HG03558 (cell line): ENCODE measurements at regions not wholly inside any gene's neighbourhood (a gene's known extent, or its start where the extent isn't known, plus 50 kb on each side); places are given as distances from the start of the nearest gene placed in this dataset.
"Not testable (repeated sequence)": the region's sequence is repeated elsewhere in the genome, so short reads cannot be mapped to it uniquely, and the experiment has no call there.

Experiments used
- ATAC-seq: cut with Tn5 transposase; IDR thresholded peaks from one replicate; pipeline ENCODE4 v1.9.1; 2021; ENCODE audit warnings: moderate number of reproducible peaks; ENCODE audit not compliant: unreplicated experiment; ENCODE audit errors: extremely low read depth

DNA sequence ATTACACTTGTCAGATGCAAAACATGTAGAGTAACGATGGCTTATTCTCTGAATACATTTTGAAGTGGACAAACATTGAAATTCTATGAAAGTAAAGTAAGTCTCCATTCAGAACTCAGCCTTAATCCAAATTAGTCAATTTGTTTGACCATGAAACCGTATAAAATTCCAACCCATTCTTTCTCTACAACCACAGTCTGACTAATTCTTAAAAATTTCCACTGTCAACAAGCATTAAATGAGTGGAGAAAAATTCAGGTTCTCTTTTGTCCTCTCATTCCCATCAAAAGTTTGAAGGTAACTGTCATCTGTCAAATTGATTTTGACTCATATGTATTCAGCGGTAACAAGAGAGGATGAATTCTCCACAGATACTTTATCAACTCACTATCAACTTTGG is 1031.5 kb downstream of the SORCS1 start:
- no peak for ATAC-seq

GRCh38 chr10:106114656-106115186 is 1049.8 kb downstream of the SORCS1 start:
- no peak for ATAC-seq

DNA sequence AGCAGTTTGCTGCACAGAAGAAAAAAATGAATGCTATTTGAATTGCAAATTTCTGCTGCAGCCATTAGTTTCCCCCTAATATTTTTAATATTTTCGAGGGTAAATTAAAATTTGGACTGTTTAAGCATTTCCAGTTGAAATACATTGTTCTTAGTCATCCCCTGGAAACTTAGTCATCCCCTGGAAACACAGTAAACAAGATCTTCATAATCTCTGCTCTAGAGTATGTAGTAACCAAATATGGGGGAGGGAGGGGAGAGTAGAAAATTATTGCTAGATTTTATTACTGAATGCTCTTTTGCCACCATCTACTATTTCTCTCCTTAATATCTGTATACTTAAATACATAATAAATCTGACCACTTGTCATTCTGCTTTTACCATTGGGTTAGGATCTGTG is 1053.3 kb downstream of the SORCS1 start:
- ATAC-seq, result no peak

DNA sequence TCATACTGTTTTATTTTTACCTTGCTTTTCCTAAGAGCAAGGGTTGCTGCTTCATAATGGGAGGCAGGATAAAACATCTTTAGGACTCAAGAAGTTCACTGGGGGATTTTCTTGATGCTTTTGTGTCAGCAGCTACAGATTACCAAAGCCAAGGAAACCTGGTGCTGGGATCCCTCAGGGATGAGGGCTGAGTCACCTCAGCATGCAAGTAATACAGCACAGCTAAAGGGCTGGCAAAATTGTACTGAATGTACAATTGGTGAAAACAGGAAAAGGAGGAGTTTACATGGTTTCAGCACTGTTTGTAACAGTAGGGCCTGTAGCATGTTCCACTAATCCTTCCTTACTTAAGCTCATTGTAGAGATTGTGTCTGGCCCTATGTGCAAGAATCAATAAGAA is 1056.8 kb downstream of the SORCS1 start:
- ATAC-seq, result no peak

- ATAC-seq, result no peak
Measured at GRCh38 chr10:106106114-106106513, 1058.4 kb downstream of the SORCS1 start.

DNA sequence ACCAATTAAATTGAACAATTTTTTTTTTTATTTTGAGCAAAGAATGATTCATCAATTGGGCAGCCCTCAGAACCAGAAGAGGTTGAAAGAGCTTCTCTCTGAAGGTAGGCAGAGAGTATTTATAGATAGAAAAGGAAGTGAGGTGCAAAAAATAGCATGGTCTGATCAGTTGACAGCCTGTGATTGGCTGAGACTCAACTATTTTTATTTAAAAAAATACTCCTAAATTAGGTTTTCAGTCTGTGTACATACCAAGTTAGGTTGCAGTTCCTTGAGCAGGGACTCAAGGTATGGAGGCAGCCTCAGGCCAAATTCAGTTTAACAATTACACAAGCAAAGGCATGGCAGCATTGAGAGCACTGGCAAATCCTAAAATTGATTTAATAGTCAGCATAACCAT is 1074.7 kb downstream of the SORCS1 start:
- no peak for ATAC-seq

GRCh38 chr10:106086391-106086790 is 1078.1 kb downstream of the SORCS1 start:
- no peak for ATAC-seq

DNA sequence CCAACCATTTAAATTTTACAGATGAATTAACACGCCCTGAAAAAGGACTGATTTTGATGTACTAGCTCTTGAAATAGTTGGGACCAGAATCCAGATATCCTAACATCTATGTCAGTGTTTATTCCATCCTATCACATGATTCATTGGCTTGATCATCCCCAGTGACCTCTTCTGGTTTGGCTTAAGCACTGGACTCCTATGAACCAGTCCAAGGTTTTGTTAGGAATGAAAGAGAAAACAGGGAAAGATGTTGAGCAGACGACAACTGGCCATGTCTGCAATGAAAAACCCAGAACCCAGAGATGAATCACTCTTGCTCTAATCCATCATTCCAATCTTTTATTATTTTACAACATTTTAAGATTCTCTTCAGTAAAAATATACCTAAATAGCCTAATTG is 1080.9 kb downstream of the SORCS1 start:
- no peak for ATAC-seq

DNA sequence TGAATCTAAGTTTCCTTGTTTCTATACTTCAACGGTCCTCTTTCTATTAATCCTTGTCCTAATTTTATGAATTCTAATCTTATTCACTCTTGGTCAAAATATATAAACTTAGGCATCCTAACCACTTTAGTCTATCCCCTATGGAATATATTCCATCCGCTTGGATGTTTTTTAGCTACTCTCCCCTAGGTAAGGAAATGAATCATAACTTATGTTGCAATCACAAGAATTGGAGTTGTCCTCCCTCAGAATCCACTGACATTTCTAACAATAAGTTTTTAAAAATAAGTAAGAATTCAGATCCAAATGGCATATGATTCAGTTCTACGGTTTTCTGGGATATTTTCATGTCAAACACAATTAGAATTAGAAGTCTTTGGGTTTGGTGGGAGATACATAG is 1081.6 kb downstream of the SORCS1 start:
- no peak for ATAC-seq

DNA sequence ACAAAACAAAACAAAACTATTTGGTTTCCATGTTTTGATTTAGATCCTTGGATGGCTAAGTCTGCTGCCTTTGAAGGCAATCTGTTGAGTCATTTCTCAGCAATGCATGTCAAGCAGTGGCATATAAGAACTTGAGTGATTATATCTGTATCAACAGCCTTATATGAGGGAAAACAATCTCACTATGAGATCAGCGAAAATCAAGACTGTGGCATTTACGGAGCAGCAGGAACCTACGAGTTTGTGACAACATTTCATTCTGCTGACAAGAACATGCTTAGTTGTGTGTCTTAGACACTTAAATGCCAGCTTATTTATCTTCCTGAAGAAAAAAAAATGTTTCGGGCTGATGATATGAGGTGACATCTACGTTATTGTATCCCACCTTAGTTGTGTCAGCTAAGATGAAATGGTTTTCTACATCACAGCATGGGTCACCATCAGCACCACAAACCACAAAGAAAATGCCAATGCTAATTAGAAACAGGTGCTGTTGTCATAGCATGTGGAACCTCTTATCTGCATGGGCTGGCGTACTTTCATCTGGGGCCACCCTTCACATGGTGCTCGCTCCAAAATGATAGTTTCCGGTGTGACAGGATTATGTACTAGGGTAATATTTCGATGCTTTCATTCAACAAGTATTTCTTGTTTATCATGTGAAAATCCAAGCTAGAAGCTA is 1085.5 kb downstream of the SORCS1 start:
- ATAC-seq, result no peak

DNA sequence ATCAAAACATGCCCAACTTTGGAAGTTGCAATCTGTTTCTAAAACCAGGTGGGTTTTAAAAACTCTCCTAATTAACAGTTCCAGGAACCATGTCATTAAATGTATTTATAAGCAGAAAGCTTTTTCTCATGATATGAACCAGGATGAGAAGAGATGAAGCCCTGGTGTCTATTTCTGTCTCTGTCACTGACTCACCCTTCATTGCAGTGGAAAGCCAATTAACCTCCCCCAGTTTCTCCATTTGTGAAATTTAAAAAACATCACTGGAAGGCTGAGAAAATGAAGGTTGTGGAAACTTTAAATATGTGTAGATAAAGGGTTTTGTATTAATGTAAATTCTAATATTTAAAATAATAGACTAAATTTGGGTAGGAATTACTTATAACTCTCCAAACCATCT is 1088.0 kb downstream of the SORCS1 start:
- no peak for ATAC-seq

GRCh38 chr10:106053061-106053460 is 1111.4 kb downstream of the SORCS1 start:
- ATAC-seq, result no peak

DNA sequence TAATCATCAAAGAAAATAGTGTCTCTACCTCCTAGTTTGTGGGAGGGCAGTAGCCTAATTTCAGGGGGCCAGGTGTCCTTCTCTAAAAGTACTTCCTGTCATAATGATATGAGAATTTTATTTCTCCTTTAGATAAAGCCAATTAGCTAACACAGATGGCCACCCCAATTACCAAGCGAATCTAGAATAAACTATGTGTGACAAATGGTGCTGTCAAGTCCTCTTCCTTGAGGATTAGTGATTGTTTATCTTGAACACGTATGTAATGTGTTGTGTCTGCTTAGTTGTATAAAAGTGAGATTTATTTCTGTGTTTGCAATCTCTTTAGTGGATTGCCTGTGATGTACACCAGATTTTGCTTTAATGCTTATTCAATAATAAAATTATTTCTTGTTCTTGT is 1120.0 kb downstream of the SORCS1 start:
- ATAC-seq, result no peak

- no peak for ATAC-seq
Measured at GRCh38 chr10:106043863-106044262, 1120.6 kb downstream of the SORCS1 start.

GRCh38 chr10:106038246-106038645 is 1126.3 kb downstream of the SORCS1 start:
- ATAC-seq, result no peak

DNA sequence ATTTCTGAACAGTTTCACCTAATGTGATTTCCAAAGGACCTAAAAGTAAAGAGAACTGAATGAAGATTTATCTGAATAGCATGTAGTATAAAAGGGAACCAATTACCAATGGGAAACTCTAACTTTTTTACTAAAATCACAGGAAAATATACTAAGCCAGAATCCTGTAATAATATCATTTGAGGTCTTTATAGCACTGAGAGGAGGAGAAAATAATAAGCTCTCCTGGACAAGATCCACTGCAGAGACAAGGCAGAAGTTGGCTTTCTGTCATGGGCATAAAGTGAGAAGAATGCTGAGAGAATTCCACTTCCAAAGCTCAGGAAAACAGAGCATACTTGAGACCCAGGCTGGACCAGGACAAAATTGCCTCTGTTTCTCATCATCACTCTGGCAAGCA is 1131.4 kb downstream of the SORCS1 start:
- no peak for ATAC-seq

- no peak for ATAC-seq
Measured at GRCh38 chr10:106032450-106033002, 1132.0 kb downstream of the SORCS1 start.

- ATAC-seq, result no peak
Measured at GRCh38 chr10:106027240-106027639, 1137.3 kb downstream of the SORCS1 start.

GRCh38 chr10:106025208-106025811 is 1139.2 kb downstream of the SORCS1 start:
- no peak for ATAC-seq

DNA sequence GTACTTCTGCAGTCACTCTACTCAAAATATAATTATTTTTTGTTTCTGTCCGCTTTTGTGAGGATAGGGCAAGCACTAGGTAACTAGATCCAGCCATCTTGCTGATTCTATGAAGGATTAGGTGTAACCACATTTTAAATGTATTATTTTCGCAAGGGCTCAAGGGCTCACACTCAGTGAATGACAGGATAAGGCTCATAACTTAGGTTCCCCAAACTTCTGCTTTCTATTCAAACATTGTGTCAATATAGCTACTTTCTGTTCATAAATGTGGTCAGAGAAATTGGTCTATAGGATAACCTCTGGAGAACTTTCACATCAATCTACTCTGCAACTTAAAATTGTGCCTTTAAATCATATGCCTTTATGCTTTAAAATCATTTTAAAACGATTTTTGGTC is 1141.2 kb downstream of the SORCS1 start:
- ATAC-seq, result no peak

- not testable (repeated sequence) for ATAC-seq
Measured at GRCh38 chr10:106019559-106019958, 1144.9 kb downstream of the SORCS1 start.
